Muscle layer of colon (tissue), 2 donors: ENCODE measurements at regions not wholly inside any gene's neighbourhood (a gene's known extent, or its start where the extent isn't known, plus 50 kb on each side); places are given as distances from the start of the nearest gene placed in this dataset.

Source experiments
- H3K27ac ChIP-seq: one replicate; pipeline ENCODE4 v1.7.0; 2013; ENCODE audit warnings: low read depth, mild to moderate bottlenecking, low read length, moderate library complexity
- H3K27me3 ChIP-seq, 2 donors: one replicate each; pipeline ENCODE4 v1.7.0; 2013; ENCODE audit warnings: low read length in 2 of 2, mild to moderate bottlenecking in 2 of 2; ENCODE audit not compliant: insufficient read depth in 2 of 2, control insufficient read depth in 1 of 2
- H3K36me3 ChIP-seq: one replicate; pipeline ENCODE4 v1.7.0; 2013; ENCODE audit warnings: mild to moderate bottlenecking, low read length; ENCODE audit not compliant: insufficient read depth
- H3K4me1 ChIP-seq: one replicate; pipeline ENCODE4 v1.7.0; 2013; ENCODE audit warnings: mild to moderate bottlenecking, low read length; ENCODE audit not compliant: insufficient read depth
- H3K4me3 ChIP-seq, 2 donors: one replicate each; pipeline ENCODE4 v1.7.0; 2013; ENCODE audit warnings: low read length in 2 of 2, low read depth in 1 of 2, mild to moderate bottlenecking in 1 of 2, moderate library complexity in 1 of 2
- H3K9ac ChIP-seq: one replicate; pipeline ENCODE4 v1.7.0; 2013; ENCODE audit warnings: low read length
- H3K9me3 ChIP-seq: one replicate; pipeline ENCODE4 v1.7.0; 2013; ENCODE audit warnings: mild to moderate bottlenecking, low read length
- donor health status: abdominal sarcoma.
- donor health status: Adenocarcinoma of cecum.

DNA sequence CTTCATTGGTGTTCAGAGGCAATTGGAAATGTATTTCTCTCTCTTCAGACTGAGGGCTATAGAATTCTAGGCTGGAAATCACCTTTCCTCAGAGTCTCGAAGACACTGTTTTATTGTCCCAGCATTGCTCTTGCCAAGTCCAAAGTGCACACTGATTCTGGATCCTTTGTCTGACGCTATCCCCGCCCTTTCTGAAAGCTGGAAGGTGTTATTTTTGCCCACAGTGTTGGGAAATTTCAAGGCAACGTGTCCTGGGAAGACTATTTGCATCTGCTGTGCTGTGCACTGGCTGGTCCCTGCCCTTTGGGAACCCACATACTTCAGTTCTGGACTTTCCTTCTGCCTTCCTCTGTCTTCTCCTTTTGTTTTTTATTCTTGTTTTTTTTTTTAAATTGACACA lies 190.8 kb downstream of the SH3BP4 start:
- Histone ChIP-seq H3K4me3 (no peak overlapping the region), H3K36me3 (no peaks in the 10 kb centered on the region), H3K4me1 (no peaks in the 10 kb centered on the region), H3K27me3 (no peaks in the 10 kb centered on the region), H3K9me3 (no peaks in the 10 kb centered on the region), H3K9ac (no peak overlapping the region), H3K27ac (no peak overlapping the region)

DNA sequence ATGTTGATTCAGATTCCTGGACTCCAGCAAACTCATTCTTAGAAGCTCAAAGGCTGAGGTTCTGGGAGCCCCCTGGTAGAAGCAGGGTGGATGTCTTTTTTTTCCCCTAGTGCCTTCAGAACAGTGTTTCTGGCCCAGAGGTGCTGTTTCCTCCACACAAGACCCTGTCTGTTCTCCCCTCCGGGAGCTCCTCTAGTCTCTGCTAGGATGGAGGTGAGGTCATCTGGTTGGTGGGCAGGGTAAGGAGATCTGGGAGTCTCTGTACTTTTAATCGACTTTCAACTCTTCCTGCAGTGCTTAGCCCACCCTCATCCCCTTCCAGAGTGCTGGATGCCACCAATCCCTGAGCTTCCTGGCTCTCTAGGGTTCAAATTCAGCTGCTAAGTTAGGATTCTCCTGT lies 192.0 kb downstream of the SH3BP4 start:
- H3K4me3 ChIP-seq: no peak overlapping the region
- no peak overlapping the region for H3K9ac ChIP-seq
- no peaks in the 10 kb centered on the region for H3K4me1 ChIP-seq
- no peaks in the 10 kb centered on the region for H3K36me3 ChIP-seq
- H3K27me3 ChIP-seq: no peaks in the 10 kb centered on the region
- H3K27ac ChIP-seq: no peak overlapping the region
- H3K9me3 ChIP-seq: no peaks in the 10 kb centered on the region

GRCh38 chr2:235144291-235144690 lies 192.5 kb downstream of the SH3BP4 start:
- H3K27ac ChIP-seq: no peak overlapping the region
- no peaks in the 10 kb centered on the region for H3K27me3 ChIP-seq
- H3K9ac ChIP-seq: no peak overlapping the region
- H3K4me3 ChIP-seq: no peak overlapping the region
- no peaks in the 10 kb centered on the region for H3K36me3 ChIP-seq
- no peaks in the 10 kb centered on the region for H3K9me3 ChIP-seq
- H3K4me1 ChIP-seq: no peaks in the 10 kb centered on the region

GRCh38 chr2:235146206-235146605 lies 194.4 kb downstream of the SH3BP4 start:
- no peak overlapping the region for H3K27ac ChIP-seq
- H3K27me3 ChIP-seq: no peaks in the 10 kb centered on the region
- no peak overlapping the region for H3K9ac ChIP-seq
- no peaks in the 10 kb centered on the region for H3K9me3 ChIP-seq
- no peaks in the 10 kb centered on the region for H3K4me1 ChIP-seq
- no peaks in the 10 kb centered on the region for H3K36me3 ChIP-seq
- H3K4me3 ChIP-seq: no peak overlapping the region

- no peak overlapping the region for H3K27ac ChIP-seq
- H3K27me3 ChIP-seq: no peaks in the 10 kb centered on the region
- H3K9me3 ChIP-seq: no peaks in the 10 kb centered on the region
- no peak overlapping the region for H3K4me3 ChIP-seq
- no peaks in the 10 kb centered on the region for H3K4me1 ChIP-seq
- H3K36me3 ChIP-seq: no peaks in the 10 kb centered on the region
- no peak overlapping the region for H3K9ac ChIP-seq
Measured at GRCh38 chr2:235146871-235147565, 195.2 kb downstream of the SH3BP4 start.

DNA sequence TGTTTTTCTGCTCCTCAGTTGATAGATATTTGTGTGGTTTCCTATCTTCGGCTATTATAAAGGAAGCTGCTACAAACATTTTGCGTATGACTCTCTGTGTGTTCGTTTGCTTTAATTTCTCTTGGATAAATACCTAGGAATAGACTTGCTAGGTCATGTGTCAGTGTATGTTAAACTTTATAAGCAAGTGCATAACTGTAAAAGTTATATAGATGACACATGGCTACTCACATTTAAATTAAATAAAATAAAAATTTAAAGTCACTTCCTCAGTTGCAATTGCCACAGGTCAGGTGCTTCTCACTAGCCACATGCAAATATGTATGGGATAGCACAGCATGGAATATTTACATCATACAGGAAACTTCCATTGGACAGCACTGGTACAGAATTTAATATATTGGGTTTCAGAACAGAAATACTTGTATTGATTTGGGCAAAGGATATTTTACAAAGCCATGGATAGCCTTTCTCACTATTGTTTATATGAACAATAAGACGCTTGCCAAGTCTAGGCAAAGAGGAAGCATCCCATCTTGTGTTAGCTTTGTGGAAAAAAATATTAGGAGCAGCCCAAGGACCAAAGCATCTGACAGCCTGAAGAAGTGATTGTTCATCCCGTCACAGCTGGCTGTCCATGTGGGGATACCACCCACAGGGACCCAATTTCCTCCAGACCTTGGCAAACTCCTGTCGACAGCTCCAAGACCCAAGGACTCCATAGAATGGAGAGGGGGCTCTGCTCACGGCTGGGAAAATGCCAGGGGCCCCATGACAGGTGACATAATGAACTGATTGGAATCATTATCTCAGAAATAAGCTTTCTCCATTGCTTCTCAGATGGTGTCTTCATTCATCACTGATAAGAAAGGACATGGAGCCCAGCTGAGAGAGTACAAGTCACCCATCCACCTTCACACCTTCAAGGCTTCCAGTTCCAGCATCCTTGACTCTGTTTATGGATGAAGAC lies 196.7 kb downstream of the SH3BP4 start:
- Histone ChIP-seq H3K9ac (no peak overlapping the region), H3K4me3 (no peak overlapping the region), H3K27me3 (no peaks in the 10 kb centered on the region), H3K4me1 (no peaks in the 10 kb centered on the region), H3K27ac (no peak overlapping the region), H3K36me3 (no peaks in the 10 kb centered on the region), H3K9me3 (no peaks in the 10 kb centered on the region)

- Histone ChIP-seq H3K4me1 (no peaks in the 10 kb centered on the region), H3K4me3 (no peak overlapping the region), H3K36me3 (no peaks in the 10 kb centered on the region), H3K27me3 (no peaks in the 10 kb centered on the region), H3K9me3 (no peaks in the 10 kb centered on the region), H3K27ac (no peak overlapping the region), H3K9ac (no peak overlapping the region)
Measured at GRCh38 chr2:235149240-235149659, 197.4 kb downstream of the SH3BP4 start.

- Histone ChIP-seq H3K4me1 (no peaks in the 10 kb centered on the region), H3K9ac (no peak overlapping the region), H3K9me3 (no peaks in the 10 kb centered on the region), H3K36me3 (no peaks in the 10 kb centered on the region), H3K27ac (no peak overlapping the region), H3K4me3 (no peak overlapping the region), H3K27me3 (no peaks in the 10 kb centered on the region)
Measured at GRCh38 chr2:235149736-235150135, 197.9 kb downstream of the SH3BP4 start.

DNA sequence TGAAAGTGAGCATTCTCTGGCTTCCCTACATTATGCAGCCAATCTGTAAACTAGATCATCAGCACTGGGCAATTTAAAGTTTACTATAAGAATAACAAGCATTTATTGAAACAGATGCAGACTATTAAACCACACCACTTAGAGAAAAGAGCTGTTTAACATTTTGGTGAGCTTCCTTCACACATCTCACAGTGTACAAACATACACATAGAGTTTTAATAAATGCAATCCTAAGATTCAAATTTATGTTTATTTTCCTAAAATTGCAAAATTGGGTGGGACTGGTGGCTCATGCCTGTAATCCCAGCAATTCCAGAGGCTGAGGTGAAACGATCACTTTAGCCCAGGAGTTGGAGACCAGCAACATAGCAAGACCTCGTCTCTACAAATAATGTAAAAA lies 199.3 kb downstream of the SH3BP4 start:
- no peak overlapping the region for H3K4me3 ChIP-seq
- no peak overlapping the region for H3K27ac ChIP-seq
- no peaks in the 10 kb centered on the region for H3K9me3 ChIP-seq
- no peak overlapping the region for H3K9ac ChIP-seq
- no peaks in the 10 kb centered on the region for H3K36me3 ChIP-seq
- H3K27me3 ChIP-seq: no peaks in the 10 kb centered on the region
- no peaks in the 10 kb centered on the region for H3K4me1 ChIP-seq

DNA sequence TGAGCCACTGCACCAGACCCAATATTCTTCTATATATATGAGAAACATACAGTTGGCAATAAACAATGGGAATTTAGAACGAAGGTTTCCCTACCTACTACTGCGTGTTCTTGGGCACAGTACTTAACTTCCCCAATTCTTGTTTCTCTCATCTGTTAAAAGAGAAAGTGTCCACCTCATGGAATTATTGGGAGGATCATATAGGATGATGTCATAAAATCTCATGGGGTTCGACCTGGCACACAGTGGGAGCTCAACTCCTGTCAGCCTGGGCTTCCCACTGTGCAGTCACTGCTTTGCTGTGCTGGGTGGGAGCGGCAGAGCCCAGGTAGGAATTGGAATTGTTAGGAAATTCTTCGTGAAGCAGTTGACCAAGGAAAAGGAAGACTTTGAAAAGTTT lies 203.3 kb downstream of the SH3BP4 start:
- Histone ChIP-seq H3K4me3 (no peak overlapping the region), H3K4me1 (no peaks in the 10 kb centered on the region), H3K9ac (no peak overlapping the region), H3K9me3 (no peaks in the 10 kb centered on the region), H3K27me3 (no peaks in the 10 kb centered on the region), H3K27ac (no peak overlapping the region), H3K36me3 (no peaks in the 10 kb centered on the region)

- H3K4me3 ChIP-seq: no peak overlapping the region
Measured at GRCh38 chr2:235156055-235156454, 204.2 kb downstream of the SH3BP4 start.

More at GRCh38 chr2:235156055-235156454, 204.2 kb downstream of the SH3BP4 start:
- no peak overlapping the region for H3K9ac ChIP-seq
- no peak overlapping the region for H3K27ac ChIP-seq
- no peaks in the 10 kb centered on the region for H3K36me3 ChIP-seq
- H3K9me3 ChIP-seq: no peaks in the 10 kb centered on the region
- no peaks in the 10 kb centered on the region for H3K27me3 ChIP-seq
- H3K4me1 ChIP-seq: no peaks in the 10 kb centered on the region
